OCI-LY1 (cell line): ENCODE measurements at regions not wholly inside any gene's neighbourhood (a gene's known extent, or its start where the extent isn't known, plus 50 kb on each side); places are given as distances from the start of the nearest gene placed in this dataset.

Experiments
- EZH2 ChIP-seq: fragments of 200-600 bp; sonication (generic), shearing (Covaris generic); IDR thresholded peaks from 2 replicates; pipeline ENCODE4 v1.8.0; 2017; ENCODE audit warnings: borderline replicate concordance, mixed run types, mild to moderate bottlenecking, antibody characterized with exemption, low read length, moderate library complexity, mixed read lengths
- TF ChIP-seq, protein P1 (sequence below): fragments of 200-600 bp; sonication (generic), shearing (Covaris generic); IDR thresholded peaks from 2 replicates; pipeline ENCODE4 v1.5.1; 2017; ENCODE audit warnings: mild to moderate bottlenecking, antibody characterized with exemption, low read length, moderate library complexity, mixed read lengths

DNA sequence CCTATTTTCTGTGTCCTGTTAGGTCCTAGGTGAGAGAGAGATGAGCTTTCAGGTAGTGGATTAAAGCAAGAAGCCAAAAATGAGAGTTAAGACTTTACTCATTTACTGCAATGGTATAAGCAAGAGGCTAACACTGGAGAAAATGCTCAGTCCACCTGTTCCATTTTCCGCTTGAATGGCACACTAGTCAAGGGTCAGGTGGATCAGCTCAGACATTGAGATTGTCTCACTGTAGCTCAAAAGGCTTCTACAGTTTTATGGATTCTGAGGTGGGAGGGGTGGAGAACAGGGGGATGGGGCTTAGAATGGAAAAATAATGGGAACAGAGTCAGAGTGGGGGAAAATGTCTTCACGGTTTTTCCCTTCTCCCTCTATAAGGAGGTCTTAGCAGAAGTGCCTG is 57.3 kb upstream of the MUCL1 start:
- TF ChIP-seq EZH2: no peak
- TF ChIP-seq, protein P1, sequence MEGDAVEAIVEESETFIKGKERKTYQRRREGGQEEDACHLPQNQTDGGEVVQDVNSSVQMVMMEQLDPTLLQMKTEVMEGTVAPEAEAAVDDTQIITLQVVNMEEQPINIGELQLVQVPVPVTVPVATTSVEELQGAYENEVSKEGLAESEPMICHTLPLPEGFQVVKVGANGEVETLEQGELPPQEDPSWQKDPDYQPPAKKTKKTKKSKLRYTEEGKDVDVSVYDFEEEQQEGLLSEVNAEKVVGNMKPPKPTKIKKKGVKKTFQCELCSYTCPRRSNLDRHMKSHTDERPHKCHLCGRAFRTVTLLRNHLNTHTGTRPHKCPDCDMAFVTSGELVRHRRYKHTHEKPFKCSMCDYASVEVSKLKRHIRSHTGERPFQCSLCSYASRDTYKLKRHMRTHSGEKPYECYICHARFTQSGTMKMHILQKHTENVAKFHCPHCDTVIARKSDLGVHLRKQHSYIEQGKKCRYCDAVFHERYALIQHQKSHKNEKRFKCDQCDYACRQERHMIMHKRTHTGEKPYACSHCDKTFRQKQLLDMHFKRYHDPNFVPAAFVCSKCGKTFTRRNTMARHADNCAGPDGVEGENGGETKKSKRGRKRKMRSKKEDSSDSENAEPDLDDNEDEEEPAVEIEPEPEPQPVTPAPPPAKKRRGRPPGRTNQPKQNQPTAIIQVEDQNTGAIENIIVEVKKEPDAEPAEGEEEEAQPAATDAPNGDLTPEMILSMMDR: no peak
